ENCODE measurements at regions not wholly inside any gene's neighbourhood (a gene's known extent, or its start where the extent isn't known, plus 50 kb on each side); places are given as distances from the start of the nearest gene placed in this dataset.

GRCh38 chr14:98133806-98134205 is 1138.2 kb downstream of the BCL11B start:
- CTCF ChIA-PET, result no interaction called here

DNA sequence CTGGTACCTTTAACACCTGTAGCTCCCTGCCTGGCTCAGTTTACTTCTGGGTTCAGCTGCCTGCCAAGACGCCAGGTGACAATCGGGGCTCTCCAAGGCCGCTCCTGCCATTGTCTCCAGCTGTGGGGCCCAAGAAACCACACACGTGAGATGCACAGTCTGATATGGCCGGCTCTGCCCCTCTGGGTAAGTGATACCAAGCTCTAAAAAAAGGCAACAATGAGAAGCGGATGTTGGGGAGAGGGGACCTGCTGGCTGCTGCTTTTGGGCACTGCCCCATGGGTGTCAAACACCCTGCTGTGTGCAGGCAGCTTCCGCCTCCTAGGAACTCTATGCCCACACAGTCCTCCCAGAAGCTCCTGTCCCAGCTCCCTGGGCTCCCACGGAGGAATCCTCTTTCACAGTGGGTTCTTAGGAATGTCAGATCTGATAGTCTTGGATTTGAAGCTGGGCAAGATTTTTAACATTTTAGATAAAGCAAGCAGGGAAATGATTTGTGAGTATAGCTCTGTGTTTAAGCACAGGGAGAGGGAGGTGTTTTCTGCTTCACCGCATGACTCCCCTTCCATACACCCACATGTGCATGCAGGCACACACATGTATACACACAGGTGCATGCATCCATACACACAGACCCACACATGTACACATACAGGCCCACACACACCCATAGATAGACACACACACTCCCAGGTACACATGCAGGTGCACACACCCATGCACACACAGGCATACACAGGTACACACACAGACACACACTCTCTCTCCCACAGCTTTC is 1135.8 kb downstream of the BCL11B start:
- ChIA-PET CTCF (no interaction called here), POLR2A (no interaction called here)
- no peak for TF ChIP-seq CTCF (IDR thresholded peaks at IDR 0.05; ENCODE audit: insufficient read depth, low read length, missing control alignments)
- no peak for DNase-seq (ENCODE audit: low read depth, low spot score)
- no peak overlapping the region for H3K4me3 ChIP-seq (ENCODE audit: low read depth, low read length)

More at GRCh38 chr14:98133806-98134205, 1138.2 kb downstream of the BCL11B start:
- POLR2A ChIA-PET, result no interaction called here
- DNase-seq (ENCODE audit: low read depth, low spot score), result no peak
- no peak for TF ChIP-seq CTCF (IDR thresholded peaks at IDR 0.05; ENCODE audit: insufficient read depth, low read length, missing control alignments)
- H3K4me3 ChIP-seq (ENCODE audit: low read depth, low read length), result no peak overlapping the region

DNA sequence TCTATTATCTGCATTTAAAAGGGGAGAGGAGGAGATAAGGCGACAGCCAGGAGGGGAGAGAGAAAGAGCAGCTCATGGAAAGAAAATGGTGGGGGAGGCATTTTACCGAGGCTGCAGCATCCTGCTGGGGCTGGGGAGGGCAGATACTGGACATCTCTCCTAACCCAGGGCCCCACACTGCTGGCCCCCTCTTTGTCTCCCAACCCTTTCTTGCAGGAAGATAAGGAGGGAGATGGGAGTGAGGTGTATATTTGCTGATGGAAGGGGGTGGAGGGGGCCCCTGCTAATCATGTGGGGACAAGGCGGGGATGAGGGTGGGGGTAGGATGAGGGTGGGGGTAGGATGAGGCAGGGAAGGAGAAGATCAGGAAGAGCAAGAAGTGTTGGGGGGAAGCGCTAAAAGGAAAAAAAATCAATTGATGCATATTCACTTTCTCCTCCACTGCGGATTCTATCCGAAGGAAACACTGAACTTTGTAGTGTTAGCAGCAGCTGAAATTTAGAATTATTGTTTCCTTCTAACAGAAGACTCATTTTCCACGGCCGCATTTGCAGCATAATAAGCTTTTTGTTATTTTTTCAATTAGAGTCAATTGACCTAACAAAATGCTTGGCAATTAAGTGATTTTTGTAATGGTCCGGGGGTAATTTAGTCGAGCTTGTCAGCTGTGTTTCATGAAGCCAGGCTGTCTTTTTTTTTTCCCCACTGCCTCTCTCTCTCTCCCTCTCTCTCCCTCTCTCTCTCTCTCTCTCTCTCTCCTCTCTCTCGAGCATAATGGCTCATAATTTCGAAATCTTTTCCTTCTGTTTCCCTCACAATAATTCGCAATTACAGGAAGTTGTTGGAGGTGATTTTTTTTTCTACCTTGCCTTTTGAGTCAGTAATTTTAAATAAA is 1134.6 kb downstream of the BCL11B start:
- no peak for DNase-seq (ENCODE audit: low read depth, low spot score)
- CTCF ChIA-PET, result no interaction called here
- no peak overlapping the region for H3K4me3 ChIP-seq (ENCODE audit: low read depth, low read length)

DNA sequence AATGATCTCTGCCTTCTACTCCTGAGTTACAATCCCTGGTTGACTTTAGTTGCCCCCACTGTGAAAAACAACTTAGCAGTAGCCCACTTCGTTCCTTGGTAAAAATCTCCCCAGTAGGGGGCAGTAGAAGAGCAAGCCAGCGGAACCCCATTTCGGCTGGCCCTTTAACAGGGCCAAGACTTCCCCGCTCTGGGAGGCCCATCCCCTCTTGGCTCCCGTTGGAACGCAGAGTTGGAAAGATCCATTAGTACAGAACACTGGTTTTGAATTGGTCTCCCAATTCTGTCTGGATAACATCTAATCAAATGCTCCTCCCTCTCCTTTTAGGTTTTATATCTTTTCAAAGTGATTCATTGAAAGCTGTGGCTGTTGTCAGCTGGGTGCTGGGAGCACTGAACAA is 1133.3 kb downstream of the BCL11B start:
- POLR2A ChIA-PET, result no interaction called here
- CTCF ChIA-PET, result no interaction called here
- TF ChIP-seq CTCF (IDR thresholded peaks at IDR 0.05; ENCODE audit: insufficient read depth, low read length, missing control alignments), result no peak
- DNase-seq (ENCODE audit: low read depth, low spot score), result no peak
- H3K4me3 ChIP-seq (ENCODE audit: low read depth, low read length), result no peak overlapping the region

More for the DNA sequence above, 1134.6 kb downstream of the BCL11B start:
- no peak for TF ChIP-seq CTCF (IDR thresholded peaks at IDR 0.05; ENCODE audit: insufficient read depth, low read length, missing control alignments)
- POLR2A ChIA-PET, result no interaction called here

- ChIA-PET POLR2A (no interaction called here), CTCF (no interaction called here)
- DNase-seq (ENCODE audit: low read depth, low spot score), result no peak
- no peak overlapping the region for H3K4me3 ChIP-seq (ENCODE audit: low read depth, low read length)
- TF ChIP-seq CTCF (IDR thresholded peaks at IDR 0.05; ENCODE audit: insufficient read depth, low read length, missing control alignments), result no peak
Observed at GRCh38 chr14:98140862-98141530, 1131.0 kb downstream of the BCL11B start.

DNA sequence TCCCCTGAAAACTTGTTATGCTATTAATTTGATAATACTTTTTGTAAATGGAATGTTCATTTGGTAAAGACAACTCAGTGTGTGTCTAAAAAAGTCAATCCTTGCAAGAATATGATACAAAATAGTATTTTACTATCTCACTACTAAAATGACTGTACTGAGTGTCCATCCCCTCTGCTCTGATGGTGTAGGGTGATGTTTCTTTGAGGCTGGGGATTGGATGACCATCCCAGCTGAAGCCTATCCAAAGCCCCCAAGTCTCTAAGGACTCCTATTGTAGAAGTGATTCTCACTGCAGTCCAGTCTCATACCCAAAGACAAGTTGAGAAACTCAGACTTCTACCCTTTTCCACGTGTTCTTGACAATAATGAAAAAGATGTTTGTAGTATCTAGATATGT is 1128.4 kb downstream of the BCL11B start:
- ChIA-PET CTCF (no interaction called here), POLR2A (no interaction called here)
- no peak overlapping the region for H3K4me3 ChIP-seq (ENCODE audit: low read depth, low read length)
- no peak for DNase-seq (ENCODE audit: low read depth, low spot score)
- TF ChIP-seq CTCF (IDR thresholded peaks at IDR 0.05; ENCODE audit: insufficient read depth, low read length, missing control alignments), result no peak

Data from AG04449 (cell line).